Skeletal muscle cell (primary cell): ENCODE measurements at regions not wholly inside any gene's neighbourhood (a gene's known extent, or its start where the extent isn't known, plus 50 kb on each side); places are given as distances from the start of the nearest gene placed in this dataset.
"Not testable (repeated sequence)": the region's sequence is repeated elsewhere in the genome, so short reads cannot be mapped to it uniquely, and the experiment has no call there.

ENCODE experiments used
- DNase-seq: peaks from one replicate; pipeline ENCODE4 v3.0.0-alpha.2; 2010; ENCODE audit warnings: low read depth
- H3K4me3 ChIP-seq: 2 replicates; pipeline ENCODE4 v1.5.1; 2011; ENCODE audit warnings: low read depth, mild to moderate bottlenecking, control low read depth, low read length, moderate library complexity

DNA sequence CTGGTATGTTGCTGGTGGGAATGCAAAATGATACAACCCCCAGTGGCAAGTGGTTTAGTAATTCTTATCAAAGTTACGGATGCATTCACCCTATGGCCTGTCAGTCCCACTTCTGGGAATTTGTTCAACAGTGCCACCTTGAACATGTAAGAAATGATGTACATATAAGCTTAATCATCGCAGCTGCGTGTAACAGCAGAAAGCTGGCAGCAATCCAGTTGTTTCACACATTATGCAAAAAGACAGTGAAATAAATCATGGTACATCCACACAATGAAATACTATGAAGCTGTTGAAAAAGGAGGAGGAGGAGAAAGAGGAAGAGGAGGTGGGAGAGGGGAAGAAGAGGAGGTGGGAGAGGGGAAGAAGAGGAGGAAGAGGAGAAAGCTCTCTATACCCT is 76.2 kb upstream of the MYL10 start:
- no peak for DNase-seq
- H3K4me3 ChIP-seq, result no peak overlapping the region

GRCh38 chr7:101707587-101707986 is 78.5 kb upstream of the MYL10 start:
- DNase-seq, result no peak

GRCh38 chr7:101708223-101708622 is 79.1 kb upstream of the MYL10 start:
- no peak overlapping the region for H3K4me3 ChIP-seq
- DNase-seq, result no peak

More at GRCh38 chr7:101707587-101707986, 78.5 kb upstream of the MYL10 start:
- no peak overlapping the region for H3K4me3 ChIP-seq

- no peak for DNase-seq
- no peak overlapping the region for H3K4me3 ChIP-seq
These were observed 83.6 kb upstream of the MYL10 start for GRCh38 chr7:101712652-101713051.

DNA sequence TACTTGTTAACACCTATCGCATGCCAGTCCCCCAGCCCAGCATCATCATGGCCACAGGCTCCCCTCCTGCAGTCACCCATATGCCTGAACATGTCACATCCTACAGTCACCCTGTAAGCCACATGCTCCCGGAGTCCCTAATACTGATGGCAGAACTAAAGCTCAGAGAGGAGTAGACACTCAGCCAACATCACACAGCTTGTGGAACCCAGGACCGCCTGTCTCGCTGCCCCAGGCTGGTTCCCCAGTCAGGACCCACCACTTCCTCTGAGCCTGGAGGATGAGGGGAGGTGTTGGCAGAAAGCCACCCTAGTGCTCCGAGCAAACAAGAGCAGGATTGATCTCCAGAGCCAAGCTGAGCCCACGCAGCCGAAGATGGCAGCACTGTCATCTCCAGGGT is 85.0 kb upstream of the MYL10 start:
- no peak overlapping the region for H3K4me3 ChIP-seq
- DNase-seq, result no peak

DNA sequence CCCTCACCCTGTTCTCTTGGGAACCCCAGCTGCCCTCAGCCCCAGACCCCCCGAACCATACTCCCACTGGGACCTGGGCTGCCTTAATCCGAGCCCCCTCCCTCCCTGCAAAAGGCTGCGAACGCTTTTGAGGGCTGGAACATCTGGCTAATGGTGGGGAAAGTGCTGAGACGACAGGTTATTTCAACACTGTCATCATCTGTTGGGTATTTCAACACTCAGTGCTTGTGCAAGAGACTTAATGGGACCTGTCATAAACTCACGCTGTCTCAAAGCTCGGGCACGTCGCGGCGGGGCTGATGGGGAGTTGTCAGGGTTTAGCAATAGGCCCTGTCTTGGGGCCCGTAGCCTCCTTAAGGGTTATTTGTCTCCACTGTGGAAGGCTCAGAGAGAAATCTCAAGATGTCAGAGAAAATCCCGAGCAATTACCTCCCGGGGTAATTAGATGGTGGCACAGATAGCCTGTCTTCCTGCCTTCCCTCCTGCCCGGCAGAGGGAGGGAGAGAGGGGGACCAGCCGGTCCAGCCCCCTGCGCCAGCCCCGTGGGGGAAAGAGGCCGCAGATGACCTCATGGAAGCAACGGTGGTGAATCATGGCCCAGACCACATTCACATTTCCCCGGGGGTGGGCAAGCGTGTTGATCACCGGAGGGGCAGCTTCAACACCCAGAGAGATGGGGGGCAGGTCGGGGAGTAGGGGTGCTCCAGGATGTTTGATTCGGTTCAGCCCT is 88.7 kb upstream of the MYL10 start:
- H3K4me3 ChIP-seq, result no peak overlapping the region
- peak; percentile 72 for DNase-seq

- no peak overlapping the region for H3K4me3 ChIP-seq
- no peak for DNase-seq
These were observed 89.4 kb upstream of the MYL10 start for GRCh38 chr7:101718363-101719122.

DNA sequence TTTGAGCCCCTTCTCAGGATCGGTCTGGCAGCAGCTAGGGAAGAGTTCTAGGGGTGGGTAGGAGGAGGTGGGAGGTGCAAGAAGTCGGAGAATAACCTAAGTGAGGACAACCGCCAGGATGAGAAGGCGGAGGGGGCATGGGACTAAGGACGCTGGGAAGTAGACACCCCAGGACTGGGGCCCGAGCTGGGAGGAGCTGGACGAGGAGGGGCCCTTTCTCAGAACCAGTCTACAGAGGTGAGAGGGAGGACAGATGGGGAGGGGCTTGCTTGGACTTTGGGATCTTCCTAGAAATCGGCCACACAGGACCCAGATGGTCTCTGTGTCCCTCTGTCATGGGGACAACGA is 90.0 kb upstream of the MYL10 start:
- H3K4me3 ChIP-seq, result no peak overlapping the region
- no peak for DNase-seq

DNA sequence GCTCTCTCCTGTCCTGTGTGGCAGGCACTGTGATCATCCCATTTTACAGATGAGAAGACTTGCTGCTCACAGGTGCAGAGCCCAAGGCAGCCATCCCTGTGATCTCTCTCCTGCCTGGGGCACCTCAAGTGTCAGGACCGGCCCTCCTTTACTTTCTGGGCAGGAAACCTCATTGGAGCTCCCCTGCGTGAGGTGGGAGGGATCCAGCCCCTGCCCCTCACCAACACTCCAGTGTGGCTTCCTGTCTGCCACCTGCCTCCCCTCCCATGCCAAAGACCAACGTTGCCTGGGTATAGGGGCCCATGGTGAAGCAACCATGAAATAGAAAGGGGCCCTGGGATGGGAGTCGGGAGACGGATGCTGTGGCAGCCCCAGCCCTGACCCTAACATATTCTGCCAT is 91.2 kb upstream of the MYL10 start:
- DNase-seq, result no peak
- no peak overlapping the region for H3K4me3 ChIP-seq

- no peak overlapping the region for H3K4me3 ChIP-seq
- DNase-seq, result no peak
These were observed 93.2 kb upstream of the MYL10 start for GRCh38 chr7:101722247-101722646.

GRCh38 chr7:101723835-101724234 is 93.6 kb upstream of the CUX1 start:
- H3K4me3 ChIP-seq, result no peak overlapping the region
- DNase-seq, result no peak

- H3K4me3 ChIP-seq, result no peak overlapping the region
- no peak for DNase-seq
These were observed 92.5 kb upstream of the CUX1 start for GRCh38 chr7:101724957-101725356.

DNA sequence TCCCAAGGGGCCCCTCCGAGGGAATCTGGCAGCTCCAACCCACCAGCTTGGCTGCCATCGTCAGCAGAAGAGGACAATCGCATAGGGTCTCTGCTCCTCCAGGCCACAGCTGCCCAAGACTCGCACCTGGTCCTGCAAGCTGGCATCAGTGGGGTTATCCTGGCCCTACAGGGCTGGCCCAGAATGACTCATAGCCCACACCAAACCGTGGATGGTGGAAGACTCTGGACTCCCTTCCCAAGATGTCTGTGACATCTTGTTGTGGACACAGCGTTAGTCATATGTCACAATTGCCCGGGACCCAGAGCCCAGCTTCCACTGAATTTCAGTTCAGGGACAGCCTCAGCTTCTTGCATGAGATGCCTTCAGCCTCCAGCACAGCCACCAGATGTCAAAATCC is 91.5 kb upstream of the CUX1 start:
- no peak for DNase-seq
- no peak overlapping the region for H3K4me3 ChIP-seq

GRCh38 chr7:101727184-101727583 is 90.2 kb upstream of the CUX1 start:
- no peak overlapping the region for H3K4me3 ChIP-seq
- no peak for DNase-seq

GRCh38 chr7:101728128-101728527 is 89.3 kb upstream of the CUX1 start:
- no peak overlapping the region for H3K4me3 ChIP-seq
- no peak for DNase-seq

- DNase-seq, H3K4me3 ChIP-seq: not testable (repeated sequence)
These were observed 88.6 kb upstream of the CUX1 start for GRCh38 chr7:101728873-101729240.

DNA sequence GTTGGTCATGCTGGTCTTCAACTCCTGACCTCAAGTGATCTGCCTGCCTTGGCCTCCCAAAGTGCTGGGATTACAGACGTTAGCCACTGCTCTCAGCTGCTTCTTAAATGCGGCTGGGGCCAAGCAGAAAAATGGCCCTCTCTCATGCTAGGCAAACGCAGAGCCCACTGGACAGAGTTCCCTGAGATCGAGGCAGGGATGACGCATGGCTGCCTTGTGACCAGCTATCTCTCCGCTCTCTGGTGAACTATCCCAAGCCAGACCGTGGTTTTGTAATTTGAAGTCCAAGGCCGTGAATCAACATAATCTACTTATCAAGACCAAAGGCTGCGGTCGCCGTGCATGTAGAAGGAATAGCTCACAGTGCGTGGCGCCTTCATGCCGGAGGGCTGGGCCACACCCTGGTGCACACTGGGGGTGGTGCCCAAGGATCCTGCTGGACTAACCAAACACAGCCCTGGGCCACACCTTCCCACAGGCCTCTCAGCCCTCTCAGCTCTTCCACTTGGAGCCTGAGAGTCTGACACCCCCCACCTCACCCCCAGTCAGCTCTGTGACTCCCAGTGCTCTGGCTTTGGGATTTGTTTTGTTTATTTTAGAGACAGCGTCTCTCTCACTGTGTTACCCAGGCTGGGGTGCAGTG is 88.1 kb upstream of the CUX1 start:
- no peak overlapping the region for H3K4me3 ChIP-seq
- DNase-seq, result peak; percentile 34

- DNase-seq, result no peak
- H3K4me3 ChIP-seq, result no peak overlapping the region
These were observed 85.8 kb upstream of the CUX1 start for GRCh38 chr7:101731502-101732084.

DNA sequence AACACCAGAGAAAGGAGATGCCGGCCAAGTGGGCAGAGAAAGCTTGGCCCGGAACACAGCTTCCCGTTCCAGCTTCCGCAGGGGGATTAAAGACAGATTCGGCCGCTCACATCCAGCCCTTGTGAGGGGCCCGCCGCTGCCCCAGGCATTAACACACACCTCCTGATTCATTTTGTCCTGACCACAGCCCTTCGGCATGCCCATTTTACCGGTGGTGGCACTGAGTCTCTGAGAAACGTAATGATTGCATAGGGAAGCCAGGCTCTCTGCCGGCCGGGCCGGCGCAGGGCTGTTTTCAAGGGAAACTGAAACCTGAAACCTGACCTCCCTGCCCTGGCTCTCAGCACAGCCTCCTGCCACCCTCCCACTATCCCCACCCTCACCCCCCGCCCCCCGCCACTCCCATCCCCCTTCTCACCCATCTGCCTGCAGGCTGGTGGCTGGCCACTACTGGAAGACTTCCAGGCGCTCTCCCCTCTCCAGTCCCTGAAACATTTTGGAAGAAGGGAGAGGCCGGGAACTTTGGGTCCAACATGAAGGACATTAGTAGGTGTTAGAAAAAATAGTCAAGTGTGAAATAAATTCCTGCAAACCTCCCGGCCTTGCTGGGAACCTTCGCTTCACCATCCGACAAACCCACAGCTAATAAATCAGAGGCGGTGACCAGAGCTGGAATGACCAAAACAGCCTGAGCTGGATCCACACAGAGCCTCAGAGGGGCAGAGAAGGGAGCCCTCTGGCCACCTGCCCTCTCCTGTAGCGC is 83.5 kb upstream of the CUX1 start:
- DNase-seq, result no peak
- H3K4me3 ChIP-seq, result no peak overlapping the region

DNA sequence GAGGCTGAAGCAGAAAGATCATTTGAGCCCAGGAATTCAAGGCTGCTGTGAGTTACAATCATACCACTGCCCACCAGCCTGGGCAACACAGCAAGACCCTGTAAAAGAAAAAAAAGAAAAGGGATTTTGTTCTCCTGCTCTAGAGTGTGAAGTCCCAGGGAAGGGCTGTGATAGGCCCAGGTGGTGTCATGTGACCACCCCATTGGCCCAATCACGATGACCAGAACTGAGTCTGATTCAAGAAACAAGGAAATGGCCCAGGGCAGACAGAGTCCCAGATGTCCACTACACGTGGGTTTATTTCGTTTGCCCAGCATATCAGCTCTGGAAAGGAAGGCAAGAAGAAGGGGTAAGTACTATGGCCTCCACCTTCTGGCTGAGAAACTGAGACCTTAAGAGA is 81.3 kb upstream of the CUX1 start:
- no peak overlapping the region for H3K4me3 ChIP-seq
- DNase-seq, result no peak
